ENCODE measurements at regions not wholly inside any gene's neighbourhood (a gene's known extent, or its start where the extent isn't known, plus 50 kb on each side); places are given as distances from the start of the nearest gene placed in this dataset.

DNA sequence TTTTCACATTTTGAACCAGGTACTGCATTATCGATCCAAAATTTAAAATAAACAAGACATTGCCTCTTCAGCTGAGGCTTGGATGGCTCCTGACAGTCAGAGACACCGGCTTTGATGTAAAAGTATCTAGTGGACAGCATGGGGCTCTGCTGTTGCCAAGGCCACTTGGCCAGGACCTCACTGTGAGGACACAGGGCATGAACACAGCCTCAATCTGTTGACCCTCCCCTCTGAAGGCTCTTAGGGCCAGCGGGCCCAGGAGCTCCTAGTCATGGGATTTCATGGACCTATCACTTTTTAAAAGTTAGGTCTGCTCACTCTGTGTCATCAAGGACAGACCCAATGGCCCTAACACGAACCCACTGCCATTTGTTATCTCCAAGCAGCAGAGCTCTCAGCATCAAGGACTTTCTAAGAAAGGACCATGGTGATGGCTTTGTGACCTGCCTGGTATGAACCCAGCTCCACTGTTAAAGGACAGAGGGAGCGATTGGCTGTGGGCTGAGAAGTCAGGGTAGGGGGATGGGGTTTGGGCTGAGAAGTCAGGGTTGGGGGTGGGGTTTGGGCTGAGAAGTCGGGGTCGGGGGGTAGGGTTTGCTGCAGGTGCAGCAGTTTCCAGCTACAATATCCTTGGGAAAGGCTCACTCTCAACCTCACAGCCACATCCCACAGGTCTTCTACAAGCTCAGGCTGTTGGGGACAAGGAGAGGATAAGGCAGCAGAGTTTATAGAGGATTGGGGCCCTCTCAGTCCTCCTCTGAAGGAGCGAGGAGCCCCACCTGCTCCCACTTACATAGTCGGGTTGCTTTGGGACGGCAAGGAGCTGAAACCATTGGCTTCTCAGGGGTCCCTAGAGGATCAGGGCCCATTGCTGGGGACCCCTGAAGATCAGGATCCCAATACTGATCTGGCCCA, 146.8 kb downstream of the BARX1 start:
- TF ChIP-seq, protein P1, sequence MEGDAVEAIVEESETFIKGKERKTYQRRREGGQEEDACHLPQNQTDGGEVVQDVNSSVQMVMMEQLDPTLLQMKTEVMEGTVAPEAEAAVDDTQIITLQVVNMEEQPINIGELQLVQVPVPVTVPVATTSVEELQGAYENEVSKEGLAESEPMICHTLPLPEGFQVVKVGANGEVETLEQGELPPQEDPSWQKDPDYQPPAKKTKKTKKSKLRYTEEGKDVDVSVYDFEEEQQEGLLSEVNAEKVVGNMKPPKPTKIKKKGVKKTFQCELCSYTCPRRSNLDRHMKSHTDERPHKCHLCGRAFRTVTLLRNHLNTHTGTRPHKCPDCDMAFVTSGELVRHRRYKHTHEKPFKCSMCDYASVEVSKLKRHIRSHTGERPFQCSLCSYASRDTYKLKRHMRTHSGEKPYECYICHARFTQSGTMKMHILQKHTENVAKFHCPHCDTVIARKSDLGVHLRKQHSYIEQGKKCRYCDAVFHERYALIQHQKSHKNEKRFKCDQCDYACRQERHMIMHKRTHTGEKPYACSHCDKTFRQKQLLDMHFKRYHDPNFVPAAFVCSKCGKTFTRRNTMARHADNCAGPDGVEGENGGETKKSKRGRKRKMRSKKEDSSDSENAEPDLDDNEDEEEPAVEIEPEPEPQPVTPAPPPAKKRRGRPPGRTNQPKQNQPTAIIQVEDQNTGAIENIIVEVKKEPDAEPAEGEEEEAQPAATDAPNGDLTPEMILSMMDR (IDR thresholded peaks at IDR 0.05): no peak
- no peak for TF ChIP-seq EP300 (IDR thresholded peaks at IDR 0.05)
- no peak for TF ChIP-seq POLR2A (IDR thresholded peaks at IDR 0.05)
- no peak for TF ChIP-seq POLR2AphosphoS5 (IDR thresholded peaks at IDR 0.05)
